H1 (cell line): ENCODE measurements at regions not wholly inside any gene's neighbourhood (a gene's known extent, or its start where the extent isn't known, plus 50 kb on each side); places are given as distances from the start of the nearest gene placed in this dataset.
"Not testable (repeated sequence)": the region's sequence is repeated elsewhere in the genome, so short reads cannot be mapped to it uniquely, and the experiment has no call there.

Experiments
- CTCF ChIA-PET: fragments of 300-600 bp; sonication (Branson Sonifier 250); formaldehyde crosslinking; loops from one replicate; lab custom pipeline; 2021; ENCODE audit not compliant: partially characterized antibody; lab: Charles Lee
- POLR2A ChIA-PET: fragments of 300-600 bp; sonication (Branson Sonifier 250); formaldehyde crosslinking; loops from one replicate; lab custom pipeline; 2021; ENCODE audit warnings: inconsistent platforms; ENCODE audit not compliant: partially characterized antibody; lab: Charles Lee
- DNase-seq, 2 experiments: peaks; one replicate each; pipeline versions ENCODE4 v3.0.0 to v3.0.0-alpha.2; 2010 to 2022; ENCODE audit warnings: low spot score in 2 of 2, low read depth in 1 of 2, mixed read lengths in 1 of 2
- FAIRE-seq: peaks from 2 replicates; lab custom pipeline; 2011; peaks lifted over from hg19 to GRCh38; lab: Jason Lieb, UNC
- H2AFZ ChIP-seq: 2 replicates; pipeline ENCODE4 v1.8.1; 2012; ENCODE audit warnings: low read length, inconsistent platforms
- H2AK5ac ChIP-seq: 2 replicates; pipeline ENCODE4 v1.6.1; 2013; ENCODE audit warnings: low read depth, low read length
- H2BK120ac ChIP-seq: replicated peaks from 2 replicates; pipeline ENCODE3; 2013; ENCODE audit warnings: low read depth, low read length, inconsistent platforms
- H2BK12ac ChIP-seq: 2 replicates; pipeline ENCODE4 v1.6.1; 2013; ENCODE audit warnings: low read depth, low read length
- H2BK15ac ChIP-seq: 2 replicates; pipeline ENCODE4 v1.6.1; 2013; ENCODE audit warnings: low read length
- H2BK20ac ChIP-seq: 2 replicates; pipeline ENCODE4 v1.6.1; 2013; ENCODE audit warnings: low read length
- H2BK5ac ChIP-seq: 2 replicates; pipeline ENCODE4 v1.6.1; 2013; ENCODE audit warnings: low read depth, low read length
- H3K14ac ChIP-seq: 2 replicates; pipeline ENCODE4 v1.6.1; 2013; ENCODE audit warnings: inconsistent platforms; ENCODE audit not compliant: insufficient read length
- H3K18ac ChIP-seq: 2 replicates; pipeline ENCODE4 v1.6.1; 2013; ENCODE audit warnings: low read length; ENCODE audit errors: extremely low read depth
- H3K23ac ChIP-seq: 2 replicates; pipeline ENCODE4 v1.6.1; 2013; ENCODE audit warnings: inconsistent platforms; ENCODE audit not compliant: insufficient read length
- H3K23me2 ChIP-seq: 2 replicates; pipeline ENCODE4 v1.6.1; 2013; ENCODE audit warnings: low read depth, low read length
- H3K27ac ChIP-seq: 2 replicates; pipeline ENCODE4 v1.6.1; 2011; ENCODE audit warnings: low read depth, low read length, inconsistent platforms
- H3K27me3 ChIP-seq, 4 experiments: replicated peaks in 1 of 4; 1 replicate in 1 of 4; 2 replicates in 3 of 4; pipeline versions ENCODE4 v1.6.1 to v1.8.1; 2011 to 2013; ENCODE audit warnings: low read length in 3 of 4, mild to moderate bottlenecking in 3 of 4, inconsistent platforms in 2 of 4, mixed read lengths in 2 of 4, moderate library complexity in 1 of 4; ENCODE audit not compliant: control insufficient read depth in 3 of 4, insufficient read depth in 3 of 4; ENCODE audit errors: extremely low read depth in 1 of 4
- H3K36me3 ChIP-seq, 4 experiments: 2 replicates each; pipeline versions ENCODE4 v1.6.1 to v1.8.1; 2011 to 2013; ENCODE audit warnings: mild to moderate bottlenecking in 4 of 4, low read length in 3 of 4, moderate library complexity in 2 of 4, control low read depth in 1 of 4, inconsistent platforms in 1 of 4; ENCODE audit not compliant: insufficient read depth in 4 of 4, control insufficient read depth in 2 of 4
- H3K4ac ChIP-seq: replicated peaks from 2 replicates; pipeline ENCODE3; 2013; ENCODE audit warnings: low read length, low read depth, mixed read lengths, inconsistent platforms; ENCODE audit not compliant: insufficient read length
- H3K4me1 ChIP-seq, 4 experiments: replicated peaks in 1 of 4; 1 replicate in 1 of 4; 2 replicates in 3 of 4; pipeline versions ENCODE4 v1.6.1 to v1.8.1; 2011 to 2013; ENCODE audit warnings: low read length in 3 of 4, inconsistent platforms in 2 of 4, mixed read lengths in 1 of 4; ENCODE audit not compliant: insufficient read depth in 4 of 4, control insufficient read depth in 3 of 4
- H3K4me2 ChIP-seq, 2 experiments: 2 replicates each; pipeline versions ENCODE4 v1.6.1 to v1.8.1; 2011 to 2013; ENCODE audit warnings: low read depth in 2 of 2, low read length in 2 of 2, control low read depth in 1 of 2, inconsistent platforms in 1 of 2, mild to moderate bottlenecking in 1 of 2; ENCODE audit not compliant: insufficient read depth in 1 of 2
- H3K4me3 ChIP-seq, 4 experiments: fragments of 200-600, 300-600 bp in 1 of 4; sonication (generic), shearing (Covaris generic), sonication (Bioruptor Twin) in 1 of 4; 2 replicates each; pipeline versions ENCODE4 v1.5.1 to v1.8.1; 2011 to 2016; ENCODE audit warnings: low read length in 4 of 4, low read depth in 3 of 4, control low read depth in 2 of 4, inconsistent platforms in 2 of 4, mild to moderate bottlenecking in 2 of 4, mixed read lengths in 1 of 4, moderate library complexity in 1 of 4; ENCODE audit not compliant: insufficient read depth in 2 of 4; ENCODE audit errors: extremely low read depth in 1 of 4
- H3K56ac ChIP-seq: replicated peaks from 2 replicates; pipeline ENCODE3; 2013; ENCODE audit warnings: low read depth, mild to moderate bottlenecking, mixed read lengths, low read length, inconsistent platforms; ENCODE audit not compliant: insufficient read length
- H3K79me1 ChIP-seq: 2 replicates; pipeline ENCODE4 v1.6.1; 2013; ENCODE audit warnings: low read depth, low read length, control low read depth
- H3K79me2 ChIP-seq, 2 experiments: 2 replicates each; pipeline versions ENCODE4 v1.6.1 to v1.8.1; 2012 to 2013; ENCODE audit warnings: low read length in 2 of 2, mild to moderate bottlenecking in 2 of 2, inconsistent platforms in 1 of 2; ENCODE audit not compliant: insufficient read depth in 2 of 2, control insufficient read depth in 1 of 2
- H3K9ac ChIP-seq, 4 experiments: replicated peaks in 1 of 4; 1 replicate in 1 of 4; 2 replicates in 3 of 4; pipeline versions ENCODE4 v1.6.1 to v1.8.1; 2011 to 2013; ENCODE audit warnings: low read depth in 3 of 4, low read length in 3 of 4, control low read depth in 2 of 4, mild to moderate bottlenecking in 2 of 4, moderate library complexity in 2 of 4, inconsistent platforms in 1 of 4; ENCODE audit errors: extremely low read depth in 1 of 4
- H3K9me3 ChIP-seq, 2 experiments: 2 replicates each; pipeline versions ENCODE4 v1.6.1 to v1.8.1; 2012 to 2013; ENCODE audit warnings: mild to moderate bottlenecking in 2 of 2, moderate library complexity in 2 of 2, control low read depth in 1 of 2, inconsistent platforms in 1 of 2, low read depth in 1 of 2, low read length in 1 of 2, mixed read lengths in 1 of 2; ENCODE audit not compliant: insufficient read depth in 2 of 2
- H4K20me1 ChIP-seq, 2 experiments: replicated peaks in 1 of 2; 2 replicates each; pipeline versions ENCODE3 to v1.8.1; 2011 to 2013; ENCODE audit warnings: inconsistent platforms in 2 of 2, low read length in 2 of 2, mild to moderate bottlenecking in 1 of 2; ENCODE audit not compliant: insufficient read depth in 2 of 2, control insufficient read depth in 1 of 2
- H4K5ac ChIP-seq: 2 replicates; pipeline ENCODE4 v1.6.1; 2013; ENCODE audit warnings: low read length, low read depth, mixed read lengths, inconsistent platforms; ENCODE audit not compliant: insufficient read length
- H4K8ac ChIP-seq: 2 replicates; pipeline ENCODE4 v1.8.0; 2013; ENCODE audit warnings: mild to moderate bottlenecking, moderate library complexity, low read length, inconsistent platforms; ENCODE audit not compliant: insufficient read depth; ENCODE audit errors: extremely low read depth
- H4K91ac ChIP-seq: replicated peaks from 2 replicates; pipeline ENCODE3; 2013; ENCODE audit warnings: low read length, mixed read lengths, inconsistent platforms; ENCODE audit not compliant: insufficient read length
- WGBS, 2 experiments: shearing (Covaris generic) in 1 of 2; methylation state at CpG; one replicate each; pipeline versions ENCODE4 v1.1.6 to v1.1.7; 2013 to 2015; ENCODE audit warnings: low lambda C conversion rate in 2 of 2, mixed read lengths in 2 of 2, inconsistent platforms in 1 of 2, low coverage in 1 of 2, missing lambda C conversion rate in 1 of 2; ENCODE audit not compliant: insufficient replicate concordance in 2 of 2, insufficient coverage in 1 of 2, insufficient read length in 1 of 2; ENCODE audit errors: extremely low coverage in 1 of 2, missing lambda C conversion rate in 1 of 2; 5-methylcytosine and 5-hydroxymethylcytosine counted together

- H3K79me1 ChIP-seq, H3K56ac ChIP-seq, H3K4me3 ChIP-seq, H2BK20ac ChIP-seq, H3K4me1 ChIP-seq, H4K91ac ChIP-seq, H2AFZ ChIP-seq, H4K5ac ChIP-seq, H2BK15ac ChIP-seq, H3K9ac ChIP-seq, H3K14ac ChIP-seq, H3K9me3 ChIP-seq, H3K18ac ChIP-seq, H3K79me2 ChIP-seq, H4K8ac ChIP-seq, H2BK12ac ChIP-seq, H2BK5ac ChIP-seq, H3K4me2 ChIP-seq, H3K36me3 ChIP-seq, H3K27ac ChIP-seq, H2AK5ac ChIP-seq, FAIRE-seq, H4K20me1 ChIP-seq, H3K4ac ChIP-seq, DNase-seq, H3K27me3 ChIP-seq, H3K23ac ChIP-seq, POLR2A ChIA-PET, H3K23me2 ChIP-seq: not testable (repeated sequence)
- peak overlapping the region; percentile 1 for H2BK120ac ChIP-seq
- WGBS, 2 experiments = 51% methylated on average over 4 of the region's 4 CpGs; no CpG with 5 or more reads in 1 of the 2 experiments
- CTCF ChIA-PET = interaction anchor here (2.2 kb wide), 1 partner anchor 48 kb away, joined by 6 read pairs; no protein-coding TSS in a partner anchor
Measured at GRCh38 chr5:162275387-162275786, 207.8 kb downstream of the GABRG2 start.
